SK-N-SH (cell line): ENCODE measurements at regions not wholly inside any gene's neighbourhood (a gene's known extent, or its start where the extent isn't known, plus 50 kb on each side); places are given as distances from the start of the nearest gene placed in this dataset.

ENCODE experiments used
- CHD2 ChIP-seq: fragments of 150-350 bp; IDR thresholded peaks from 2 replicates; pipeline ENCODE4 v1.6.1; 2018; ENCODE audit warnings: low read length; ENCODE audit not compliant: partially characterized antibody
- CTCF ChIP-seq: fragments of 200-600 bp; sonication (generic); IDR thresholded peaks from 2 replicates; pipeline ENCODE4 v1.6.1; 2017; ENCODE audit warnings: antibody characterized with exemption, mild to moderate bottlenecking, moderate library complexity
- EP300 ChIP-seq, 2 experiments: IDR thresholded peaks; 2 replicates each; pipeline versions ENCODE4 v1.4.0 to v1.6.1; 2012; ENCODE audit warnings: borderline replicate concordance in 1 of 2, low read depth in 1 of 2, low read length in 1 of 2
- EZH2phosphoT487 ChIP-seq: fragments of 200-600 bp; sonication (generic); IDR thresholded peaks from 2 replicates; pipeline ENCODE4 v1.6.1; 2017; ENCODE audit warnings: low read depth, mixed run types, mild to moderate bottlenecking, antibody characterized with exemption, moderate library complexity, borderline replicate concordance
- GABPA ChIP-seq: IDR thresholded peaks from 2 replicates; pipeline ENCODE4 v1.4.0; 2012; ENCODE audit warnings: low read depth, mild to moderate bottlenecking
- GATA2 ChIP-seq: sonication (generic); formaldehyde crosslinking; IDR thresholded peaks from 2 replicates; pipeline ENCODE4 v1.5.0; 2020; ENCODE audit warnings: mild to moderate bottlenecking, missing genetic modification reagents
- IRF3 ChIP-seq: fragments of 150-350 bp; IDR thresholded peaks from 2 replicates; pipeline ENCODE4 v1.6.1; 2016; ENCODE audit warnings: mild to moderate bottlenecking, low read depth, low read length
- MAX ChIP-seq: IDR thresholded peaks from 2 replicates; pipeline ENCODE4 v1.4.0; 2012; ENCODE audit warnings: low read depth
- POLR2AphosphoS5 ChIP-seq: IDR thresholded peaks from 2 replicates; pipeline ENCODE4 v1.6.1; 2012; ENCODE audit warnings: low read depth, low read length
- TAF1 ChIP-seq: IDR thresholded peaks from 2 replicates; pipeline ENCODE4 v1.6.1; 2012; ENCODE audit warnings: low read depth, mild to moderate bottlenecking, low read length, moderate library complexity, borderline replicate concordance
- TCF12 ChIP-seq: IDR thresholded peaks from 2 replicates; pipeline ENCODE4 v1.4.0; 2012
- YY1 ChIP-seq: IDR thresholded peaks from 2 replicates; pipeline ENCODE4 v1.4.0; 2012; ENCODE audit warnings: low read depth, mild to moderate bottlenecking
- ZBTB33 ChIP-seq: IDR thresholded peaks from 2 replicates; pipeline ENCODE4 v1.4.0; 2012; ENCODE audit warnings: low read depth, borderline replicate concordance
- TF ChIP-seq, protein P1 (sequence below): IDR thresholded peaks from 2 replicates; pipeline ENCODE4 v1.6.1; 2012; ENCODE audit warnings: mild to moderate bottlenecking, low read depth, low read length, moderate library complexity

- TF ChIP-seq CTCF (no peak), IRF3 (no peak), TCF12 (no peak), GATA2 (CRISPR knock-in tag) (no peak), CHD2 (no peak), TAF1 (no peak), GABPA (no peak), MAX (no peak), YY1 (no peak), ZBTB33 (no peak), EP300 (IDR thresholded peaks at IDR 0.05; ENCODE audit: borderline replicate concordance in 1 of 2, low read depth in 1 of 2, low read length in 1 of 2) (no peak), POLR2AphosphoS5 (no peak), EZH2phosphoT487 (no peak)
- TF ChIP-seq, protein P1, sequence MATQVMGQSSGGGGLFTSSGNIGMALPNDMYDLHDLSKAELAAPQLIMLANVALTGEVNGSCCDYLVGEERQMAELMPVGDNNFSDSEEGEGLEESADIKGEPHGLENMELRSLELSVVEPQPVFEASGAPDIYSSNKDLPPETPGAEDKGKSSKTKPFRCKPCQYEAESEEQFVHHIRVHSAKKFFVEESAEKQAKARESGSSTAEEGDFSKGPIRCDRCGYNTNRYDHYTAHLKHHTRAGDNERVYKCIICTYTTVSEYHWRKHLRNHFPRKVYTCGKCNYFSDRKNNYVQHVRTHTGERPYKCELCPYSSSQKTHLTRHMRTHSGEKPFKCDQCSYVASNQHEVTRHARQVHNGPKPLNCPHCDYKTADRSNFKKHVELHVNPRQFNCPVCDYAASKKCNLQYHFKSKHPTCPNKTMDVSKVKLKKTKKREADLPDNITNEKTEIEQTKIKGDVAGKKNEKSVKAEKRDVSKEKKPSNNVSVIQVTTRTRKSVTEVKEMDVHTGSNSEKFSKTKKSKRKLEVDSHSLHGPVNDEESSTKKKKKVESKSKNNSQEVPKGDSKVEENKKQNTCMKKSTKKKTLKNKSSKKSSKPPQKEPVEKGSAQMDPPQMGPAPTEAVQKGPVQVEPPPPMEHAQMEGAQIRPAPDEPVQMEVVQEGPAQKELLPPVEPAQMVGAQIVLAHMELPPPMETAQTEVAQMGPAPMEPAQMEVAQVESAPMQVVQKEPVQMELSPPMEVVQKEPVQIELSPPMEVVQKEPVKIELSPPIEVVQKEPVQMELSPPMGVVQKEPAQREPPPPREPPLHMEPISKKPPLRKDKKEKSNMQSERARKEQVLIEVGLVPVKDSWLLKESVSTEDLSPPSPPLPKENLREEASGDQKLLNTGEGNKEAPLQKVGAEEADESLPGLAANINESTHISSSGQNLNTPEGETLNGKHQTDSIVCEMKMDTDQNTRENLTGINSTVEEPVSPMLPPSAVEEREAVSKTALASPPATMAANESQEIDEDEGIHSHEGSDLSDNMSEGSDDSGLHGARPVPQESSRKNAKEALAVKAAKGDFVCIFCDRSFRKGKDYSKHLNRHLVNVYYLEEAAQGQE, result no peak
These were observed 344.6 kb downstream of the TYW1 start for GRCh38 chr7:67341153-67341768.
